MM.1S (cell line): ENCODE measurements at regions not wholly inside any gene's neighbourhood (a gene's known extent, or its start where the extent isn't known, plus 50 kb on each side); places are given as distances from the start of the nearest gene placed in this dataset.

ENCODE experiments used
- DNase-seq: peaks from one replicate; pipeline ENCODE4 v3.0.0-alpha.2; 2015
- H2AFZ ChIP-seq: fragments of 300-600 bp; sonication (generic); 2 replicates; pipeline ENCODE4 v1.6.0; 2016; ENCODE audit warnings: antibody characterized with exemption, low read length
- H3F3A ChIP-seq: fragments of 300-600 bp; sonication (generic); 2 replicates; pipeline ENCODE4 v1.6.1; 2016; ENCODE audit warnings: mild to moderate bottlenecking, antibody characterized with exemption, low read length, moderate library complexity, mixed read lengths; ENCODE audit not compliant: insufficient read depth
- H3K27ac ChIP-seq: fragments of 300-600 bp; sonication (generic); 2 replicates; pipeline ENCODE4 v1.5.1; 2016; ENCODE audit warnings: mild to moderate bottlenecking, low read length
- H3K27me3 ChIP-seq: fragments of 300-600 bp; sonication (generic); replicated peaks from 2 replicates; pipeline ENCODE4 v1.6.0; 2016; ENCODE audit warnings: low read length; ENCODE audit not compliant: insufficient read depth
- H3K36me3 ChIP-seq: fragments of 300-600 bp; sonication (generic); replicated peaks from 2 replicates; pipeline ENCODE4 v1.6.1; 2016; ENCODE audit warnings: mild to moderate bottlenecking, low read length, mixed read lengths; ENCODE audit not compliant: insufficient read depth
- H3K4me1 ChIP-seq: fragments of 300-600 bp; sonication (generic); 2 replicates; pipeline ENCODE4 v1.6.1; 2016; ENCODE audit warnings: low read length, mixed read lengths
- H3K4me2 ChIP-seq: fragments of 300-600 bp; sonication (generic); 2 replicates; pipeline ENCODE4 v1.6.0; 2016; ENCODE audit warnings: low read depth, low read length
- H3K4me3 ChIP-seq: fragments of 300-600 bp; sonication (generic); 2 replicates; pipeline ENCODE4 v1.5.1; 2016; ENCODE audit warnings: low read length, mixed read lengths
- H3K79me2 ChIP-seq: fragments of 300-600 bp; sonication (generic); 2 replicates; pipeline ENCODE4 v1.6.1; 2016; ENCODE audit warnings: mixed run types, low read length, mixed read lengths
- H3K9ac ChIP-seq: fragments of 300-600 bp; sonication (generic); 2 replicates; pipeline ENCODE4 v1.6.1; 2016; ENCODE audit warnings: low read length, mixed read lengths
- H3K9me2 ChIP-seq: fragments of 300-600 bp; sonication (generic); replicated peaks from 2 replicates; pipeline ENCODE4 v1.6.1; 2016; ENCODE audit warnings: mild to moderate bottlenecking, low read length, mixed read lengths; ENCODE audit not compliant: insufficient read depth
- H3K9me3 ChIP-seq: fragments of 300-600 bp; sonication (generic); replicated peaks from 2 replicates; pipeline ENCODE4 v1.6.1; 2016; ENCODE audit warnings: mild to moderate bottlenecking, low read length, mixed read lengths; ENCODE audit not compliant: insufficient read depth
- H4K20me1 ChIP-seq: fragments of 300-600 bp; sonication (generic); 2 replicates; pipeline ENCODE4 v1.6.1; 2016; ENCODE audit warnings: mild to moderate bottlenecking, low read length, moderate library complexity, mixed read lengths; ENCODE audit not compliant: insufficient read depth
- CTCF ChIP-seq: fragments of 300-600 bp; sonication (generic); IDR thresholded peaks from 2 replicates; pipeline ENCODE4 v1.5.1; 2016; ENCODE audit warnings: antibody characterized with exemption, low read length, mixed read lengths
- EZH2 ChIP-seq: fragments of 300-600 bp; sonication (generic); optimal IDR thresholded peaks from 2 replicates; pipeline ENCODE3; 2017; ENCODE audit warnings: low read depth, mild to moderate bottlenecking, antibody characterized with exemption, low read length, mixed read lengths
- EZH2phosphoT487 ChIP-seq: fragments of 300-600 bp; sonication (generic); IDR thresholded peaks from 2 replicates; pipeline ENCODE4 v1.6.1; 2018; ENCODE audit warnings: antibody characterized with exemption, low read length

- H3F3A ChIP-seq = no peaks in the 10 kb centered on the region
- DNase-seq = no peak
- H3K9me2 ChIP-seq = no peaks in the 10 kb centered on the region
- no peaks in the 10 kb centered on the region for H3K4me1 ChIP-seq
- H3K27me3 ChIP-seq = no peaks in the 10 kb centered on the region
- TF ChIP-seq EZH2phosphoT487 (no peak), CTCF (no peak), EZH2 (no peak)
- no peak overlapping the region for H3K9ac ChIP-seq
- no peak overlapping the region for H3K4me3 ChIP-seq
- no peak overlapping the region for H3K4me2 ChIP-seq
- no peaks in the 10 kb centered on the region for H3K36me3 ChIP-seq
- H3K27ac ChIP-seq = no peak overlapping the region
- no peak overlapping the region for H2AFZ ChIP-seq
- H4K20me1 ChIP-seq = no peaks in the 10 kb centered on the region
- H3K9me3 ChIP-seq = no peaks in the 10 kb centered on the region
- no peaks in the 10 kb centered on the region for H3K79me2 ChIP-seq
Measured at GRCh38 chr14:53231171-53231570, 78.0 kb upstream of the DDHD1 start.

GRCh38 chr14:53228966-53229365 is 75.8 kb upstream of the DDHD1 start:
- H3K27ac ChIP-seq = no peak overlapping the region
- no peaks in the 10 kb centered on the region for H3K9me2 ChIP-seq
- DNase-seq = no peak
- no peaks in the 10 kb centered on the region for H3K27me3 ChIP-seq
- H3K36me3 ChIP-seq = no peaks in the 10 kb centered on the region
- H3K9ac ChIP-seq = no peak overlapping the region
- H3K4me1 ChIP-seq = no peaks in the 10 kb centered on the region
- H3K4me2 ChIP-seq = no peak overlapping the region
- no peak for TF ChIP-seq CTCF
- no peak for TF ChIP-seq EZH2phosphoT487
- TF ChIP-seq EZH2 = no peak
- H2AFZ ChIP-seq = no peak overlapping the region
- H3K79me2 ChIP-seq = no peaks in the 10 kb centered on the region
- H3F3A ChIP-seq = no peaks in the 10 kb centered on the region
- no peaks in the 10 kb centered on the region for H3K9me3 ChIP-seq
- no peak overlapping the region for H3K4me3 ChIP-seq
- H4K20me1 ChIP-seq = no peaks in the 10 kb centered on the region

- H3F3A ChIP-seq = no peaks in the 10 kb centered on the region
- no peak overlapping the region for H3K4me2 ChIP-seq
- H3K27me3 ChIP-seq = no peaks in the 10 kb centered on the region
- H2AFZ ChIP-seq = no peak overlapping the region
- no peak for TF ChIP-seq CTCF
- TF ChIP-seq EZH2phosphoT487 = no peak
- TF ChIP-seq EZH2 = no peak
- H3K9me2 ChIP-seq = no peaks in the 10 kb centered on the region
- no peaks in the 10 kb centered on the region for H4K20me1 ChIP-seq
- no peak overlapping the region for H3K27ac ChIP-seq
- DNase-seq = no peak
- H3K4me1 ChIP-seq = no peaks in the 10 kb centered on the region
- no peaks in the 10 kb centered on the region for H3K36me3 ChIP-seq
- no peak overlapping the region for H3K9ac ChIP-seq
- H3K79me2 ChIP-seq = no peaks in the 10 kb centered on the region
- H3K4me3 ChIP-seq = no peak overlapping the region
- no peaks in the 10 kb centered on the region for H3K9me3 ChIP-seq
Measured at GRCh38 chr14:53227154-53227718, 74.1 kb upstream of the DDHD1 start.
